ENCODE measurements at regions not wholly inside any gene's neighbourhood (a gene's known extent, or its start where the extent isn't known, plus 50 kb on each side); places are given as distances from the start of the nearest gene placed in this dataset.

DNA sequence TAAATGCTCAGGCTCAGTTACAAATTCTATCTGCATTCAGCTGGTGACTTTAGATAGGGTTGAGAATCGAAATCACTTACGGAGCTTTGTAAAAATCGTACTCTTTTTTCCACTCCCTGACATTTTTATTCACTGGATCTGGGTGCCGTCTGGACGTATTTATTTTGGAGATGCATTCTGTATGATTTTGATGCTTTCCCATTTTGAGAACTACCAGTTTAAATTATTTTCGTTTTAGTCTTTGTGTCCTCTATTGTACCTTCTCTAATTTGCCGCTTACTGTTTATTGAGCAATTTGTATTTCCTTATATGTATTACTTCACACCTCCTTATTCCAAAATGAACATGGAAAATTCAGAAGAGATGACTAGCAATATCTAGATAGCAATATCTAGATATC, 96.2 kb downstream of the FASLG start:
- no peak for TF ChIP-seq ZNF8 (CRISPR knock-in tag; IDR thresholded peaks at IDR 0.05)
- no peak for TF ChIP-seq PATZ1 (CRISPR knock-in tag; IDR thresholded peaks at IDR 0.05; ENCODE audit: borderline replicate concordance)
- TF ChIP-seq CSRNP3 (CRISPR knock-in tag; IDR thresholded peaks at IDR 0.05): no peak
- no peak for TF ChIP-seq PPARA (CRISPR knock-in tag; IDR thresholded peaks at IDR 0.05; ENCODE audit: borderline replicate concordance)
